NCI-H510A (cell line): ENCODE measurements at regions not wholly inside any gene's neighbourhood (a gene's known extent, or its start where the extent isn't known, plus 50 kb on each side); places are given as distances from the start of the nearest gene placed in this dataset.

Source experiments
- DNase-seq: peaks from one replicate; lab custom pipeline; 2025; lab: John Stamatoyannopoulos, UW

DNA sequence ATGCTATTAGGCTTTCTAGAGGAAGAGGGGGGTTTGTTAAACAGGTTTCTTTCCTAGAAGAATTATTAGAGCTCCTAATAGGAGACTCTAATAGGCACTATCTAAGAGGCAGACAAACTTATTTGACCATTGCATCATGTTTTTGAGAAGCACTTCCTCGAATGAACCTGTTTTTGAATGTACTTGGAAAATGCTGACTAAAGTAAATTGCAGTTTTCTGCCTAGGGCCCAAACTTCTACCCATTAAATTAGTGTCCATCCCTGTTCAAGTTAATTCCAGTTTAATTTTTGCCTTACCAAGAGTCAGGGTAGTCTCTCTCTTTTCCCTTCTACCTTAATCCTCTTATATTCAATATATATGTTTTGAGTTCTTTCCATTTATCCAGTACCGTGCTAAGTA, 1029.6 kb downstream of the TTLL7 start:
- no peak for DNase-seq

DNA sequence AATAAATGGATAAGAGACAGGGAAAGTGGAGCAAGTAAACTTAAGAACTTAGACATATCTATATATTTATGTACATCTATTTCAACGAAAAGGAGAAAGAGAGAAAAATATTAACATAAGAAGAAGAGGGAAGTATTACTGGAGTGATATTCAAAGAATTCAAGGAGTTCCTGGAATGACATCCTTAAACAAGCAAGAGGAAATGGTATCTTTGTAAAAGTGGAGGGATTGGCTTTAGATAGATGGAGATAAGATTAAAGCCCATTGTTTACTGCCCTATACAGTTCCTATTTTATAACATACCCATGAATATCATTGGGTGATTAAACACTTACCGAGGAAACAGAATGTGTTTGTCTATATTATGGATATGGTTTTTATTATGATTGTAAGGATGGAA, 1036.3 kb downstream of the TTLL7 start:
- no peak for DNase-seq

DNA sequence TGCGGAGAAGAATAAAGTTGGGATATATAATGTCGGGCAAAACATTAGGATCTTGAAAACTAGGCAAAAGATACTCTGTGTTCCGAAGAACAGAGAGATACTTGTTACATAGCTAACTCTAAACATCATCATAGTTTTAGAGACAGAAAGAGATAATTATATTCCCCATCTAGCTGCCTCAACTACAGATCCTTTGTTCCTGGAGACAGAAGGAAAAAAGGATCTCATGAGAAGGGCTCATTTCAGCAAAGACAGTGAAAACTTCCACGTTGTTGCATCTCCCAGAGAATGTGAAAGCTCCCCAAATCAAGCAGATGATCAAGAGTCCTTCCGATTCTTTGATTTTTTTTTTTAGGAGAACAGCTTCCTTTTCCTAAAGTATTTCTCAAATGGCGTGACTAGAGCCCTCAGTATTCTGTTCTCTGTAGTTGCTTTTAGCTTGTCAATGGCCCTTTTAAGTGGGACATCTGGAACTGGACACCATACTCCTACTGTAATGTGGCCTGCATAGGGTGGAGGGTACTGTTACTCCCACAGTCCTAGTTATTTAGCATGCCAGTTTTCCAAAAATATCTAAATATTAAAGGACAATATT, 1048.2 kb downstream of the TTLL7 start:
- DNase-seq = no peak

DNA sequence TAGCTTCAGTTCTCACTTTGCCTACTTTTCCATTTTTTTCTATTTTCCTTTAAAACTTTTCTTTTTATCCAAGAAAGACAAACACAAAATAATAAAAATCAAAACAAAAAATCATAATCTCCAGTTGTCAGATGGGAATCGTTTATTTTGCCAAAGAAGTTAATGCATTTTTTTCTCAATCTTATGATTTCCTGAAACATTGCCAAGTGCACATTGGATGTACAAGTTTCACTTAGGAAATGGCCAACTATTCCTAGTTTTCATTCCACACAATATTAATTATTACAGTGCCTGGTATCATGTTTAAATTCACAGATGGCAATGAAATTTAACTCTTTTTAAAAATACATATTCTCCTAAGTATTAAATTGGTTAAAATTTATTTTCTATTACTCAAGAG, 1050.5 kb downstream of the TTLL7 start:
- DNase-seq = no peak

DNA sequence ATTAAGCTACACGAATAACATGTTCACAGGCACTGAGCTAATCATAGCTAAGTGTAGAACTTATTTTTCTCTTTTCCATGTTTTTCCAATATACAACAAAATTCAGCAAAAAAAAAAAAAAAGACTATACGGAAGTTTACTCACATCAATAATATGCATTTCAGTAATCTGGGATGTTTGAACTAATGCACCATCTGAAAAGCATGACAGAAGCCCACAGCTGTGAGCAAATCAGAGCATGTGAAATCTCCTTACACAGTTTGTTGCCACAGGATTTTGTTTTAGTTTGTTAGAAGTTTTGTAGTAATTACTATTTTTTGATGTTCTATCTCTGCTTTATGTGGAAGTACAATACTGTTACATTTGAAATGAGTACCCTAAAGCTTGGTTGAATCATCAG, 1051.7 kb downstream of the TTLL7 start:
- DNase-seq = no peak

DNA sequence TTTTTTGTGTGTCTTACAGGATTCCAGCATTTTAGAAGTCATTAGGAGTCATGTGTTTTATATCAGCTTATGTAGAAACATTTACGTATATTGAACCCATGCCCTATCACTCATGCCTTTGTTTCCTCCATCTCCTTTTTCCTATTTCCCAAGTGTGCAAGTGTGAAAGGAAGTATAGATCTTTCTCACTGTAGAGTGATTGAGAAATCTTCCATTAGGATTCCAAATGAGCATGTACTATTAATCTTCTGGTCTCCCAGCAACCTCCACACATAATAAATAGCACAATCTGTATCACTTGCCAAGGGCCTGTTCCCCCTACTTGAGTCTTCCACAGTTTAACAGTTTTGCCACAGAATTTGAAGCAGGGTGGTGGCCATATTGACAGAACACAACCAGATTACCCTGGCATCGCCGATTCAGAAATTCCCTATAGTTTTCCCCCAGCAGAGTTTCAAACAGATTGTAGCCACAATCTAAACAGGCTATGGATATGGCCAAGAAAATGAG, 1052.8 kb downstream of the TTLL7 start:
- DNase-seq = no peak

DNA sequence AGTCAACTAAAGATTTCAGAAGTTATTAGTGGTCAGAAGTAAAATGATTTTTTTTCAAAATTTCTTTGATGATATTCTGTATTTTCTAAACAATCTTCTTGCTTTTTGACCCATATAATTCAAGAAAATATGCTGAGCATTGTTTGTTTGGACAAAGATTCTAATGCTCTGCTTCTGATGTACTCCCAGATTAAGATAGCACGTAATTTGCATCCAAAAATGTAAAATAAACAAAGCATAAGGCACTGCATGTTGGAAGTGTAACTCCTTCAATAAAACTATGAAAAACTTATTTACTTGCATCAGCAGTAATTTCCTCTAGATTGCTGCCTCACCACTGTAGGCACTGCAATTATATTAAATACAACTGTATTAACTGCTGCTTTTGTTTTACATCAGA, 1054.1 kb downstream of the TTLL7 start:
- no peak for DNase-seq

DNA sequence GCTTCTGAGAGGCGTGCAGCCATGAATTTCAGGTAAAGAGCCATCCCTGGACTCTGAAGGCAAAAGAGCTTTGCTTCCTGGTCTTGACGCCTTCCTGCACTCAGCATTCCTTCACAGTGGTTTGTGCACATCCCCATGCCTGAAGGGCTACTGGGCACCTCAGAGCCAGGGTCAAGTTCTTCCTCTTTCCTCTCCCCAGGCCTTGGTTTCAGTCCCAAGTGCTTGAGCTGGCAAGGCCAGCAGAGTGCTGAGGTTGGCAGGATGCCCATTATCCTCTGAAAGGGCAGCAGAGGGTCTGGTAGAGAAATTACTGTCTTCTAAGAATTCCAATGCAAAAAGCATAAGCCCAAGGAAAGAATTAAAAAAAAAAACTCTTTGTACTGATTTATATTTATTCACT, 1064.9 kb downstream of the TTLL7 start:
- peak; percentile 1 for DNase-seq

DNA sequence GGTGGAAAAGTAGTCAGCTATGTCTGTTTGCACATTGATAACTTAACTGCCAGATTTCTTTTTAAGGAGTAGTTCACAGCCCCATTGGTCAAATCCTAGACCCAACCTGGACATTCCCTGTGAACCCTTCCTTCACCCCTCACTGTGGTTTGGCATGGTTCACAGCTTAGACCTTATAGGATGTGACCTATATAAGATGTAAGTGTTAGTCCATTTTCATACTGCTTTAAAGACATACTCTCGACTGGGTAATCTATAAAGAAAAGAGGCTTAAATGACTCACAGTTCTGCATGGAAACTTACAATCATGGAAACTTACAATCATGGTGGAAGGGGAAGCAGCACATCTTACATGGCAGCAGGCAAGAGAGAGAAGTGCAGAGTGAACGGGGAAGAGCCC, 1066.2 kb downstream of the TTLL7 start:
- DNase-seq = no peak

DNA sequence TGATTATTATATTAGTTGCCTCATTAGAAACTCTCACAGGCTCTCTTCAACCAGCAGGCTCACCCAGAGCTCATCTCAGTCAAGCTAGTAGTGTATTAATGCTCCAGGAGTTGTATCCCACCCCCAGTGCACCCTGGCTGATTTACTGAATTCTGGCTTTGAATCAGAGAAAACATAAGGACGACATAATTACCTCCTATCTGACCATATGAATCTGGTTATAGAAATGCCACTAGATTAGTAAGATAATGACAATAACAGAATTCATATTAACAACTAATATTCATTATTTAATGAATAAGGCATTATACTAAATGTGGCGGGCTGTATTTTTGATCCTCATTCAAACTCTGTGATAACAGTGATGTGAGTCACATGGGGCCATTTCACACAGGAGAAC, 1066.7 kb downstream of the TTLL7 start:
- no peak for DNase-seq

DNA sequence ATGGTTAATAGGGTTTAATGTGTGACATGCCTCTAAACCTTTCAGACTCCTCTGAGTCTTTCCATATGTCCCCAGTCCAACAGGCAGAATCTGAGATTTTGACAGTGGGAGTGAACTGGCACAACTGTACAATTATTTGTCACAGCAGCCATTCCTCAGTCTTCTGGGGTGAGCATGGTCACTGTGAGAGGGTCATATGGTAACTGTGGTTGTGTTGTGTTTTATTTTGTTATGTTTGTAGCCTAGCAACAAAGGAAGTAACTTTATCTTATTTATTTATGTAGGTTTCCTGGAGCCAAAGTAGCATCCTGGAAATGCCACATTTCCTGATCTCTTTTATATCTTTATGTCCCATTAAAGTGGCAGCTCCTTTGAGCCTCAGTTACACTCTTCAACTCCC, 1067.9 kb downstream of the TTLL7 start:
- DNase-seq = no peak

DNA sequence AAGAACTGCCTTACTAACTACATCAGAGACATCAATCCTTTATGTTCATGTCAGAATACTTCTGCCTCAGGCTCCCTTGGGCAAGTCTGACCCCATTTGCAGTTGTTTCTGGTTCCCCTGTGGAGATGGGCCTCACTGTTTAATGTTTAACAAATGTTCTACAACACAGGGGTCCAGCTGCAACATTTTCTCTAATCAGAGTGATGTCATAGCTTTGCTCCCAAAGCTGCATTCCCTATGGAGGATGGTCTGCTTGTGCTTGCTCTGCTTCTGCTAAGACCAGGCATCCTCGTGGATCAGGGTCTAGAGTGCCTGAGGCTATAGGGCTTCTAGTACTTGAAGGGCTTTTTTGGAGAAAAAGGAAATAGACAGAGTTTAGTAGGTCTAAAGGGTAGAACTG, 1071.2 kb downstream of the TTLL7 start:
- DNase-seq = no peak

DNA sequence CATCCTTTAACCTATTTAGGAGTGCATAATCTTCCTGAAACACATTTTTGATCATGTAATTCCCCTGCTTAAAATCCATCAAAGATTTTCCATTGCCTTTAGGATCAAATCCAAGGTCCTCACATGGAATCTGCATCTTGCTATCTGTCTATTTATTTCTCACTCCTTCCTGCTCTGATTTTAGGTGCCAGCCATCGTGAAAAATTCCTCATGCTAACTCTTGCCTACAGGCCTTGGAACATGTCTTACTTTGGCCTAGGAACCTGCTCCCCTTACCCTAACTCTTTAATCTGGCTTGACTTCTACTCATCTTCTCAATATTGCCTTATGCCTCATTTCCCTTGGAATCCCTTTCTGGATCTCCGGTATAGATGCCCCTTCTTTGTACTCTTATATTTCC, 1074.3 kb downstream of the TTLL7 start:
- no peak for DNase-seq

DNA sequence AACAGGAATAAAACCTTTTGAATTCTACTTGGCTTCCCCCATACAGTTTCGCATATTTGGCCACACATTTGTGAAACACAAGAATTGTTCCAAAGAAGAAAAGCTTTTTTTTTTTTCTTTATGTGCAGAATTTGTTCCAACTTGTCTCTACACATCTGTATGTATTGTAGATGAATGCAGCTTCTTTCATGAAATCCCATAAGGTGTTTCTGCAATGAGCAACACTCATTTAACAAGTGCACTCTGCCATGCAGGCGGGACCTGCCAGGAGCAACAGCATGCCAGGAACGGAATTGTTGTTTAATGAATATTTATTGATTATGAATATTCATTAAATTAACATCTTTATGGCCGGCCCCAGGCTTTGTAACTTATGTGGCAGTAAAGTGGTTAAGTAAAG, 1075.0 kb downstream of the TTLL7 start:
- DNase-seq = no peak

DNA sequence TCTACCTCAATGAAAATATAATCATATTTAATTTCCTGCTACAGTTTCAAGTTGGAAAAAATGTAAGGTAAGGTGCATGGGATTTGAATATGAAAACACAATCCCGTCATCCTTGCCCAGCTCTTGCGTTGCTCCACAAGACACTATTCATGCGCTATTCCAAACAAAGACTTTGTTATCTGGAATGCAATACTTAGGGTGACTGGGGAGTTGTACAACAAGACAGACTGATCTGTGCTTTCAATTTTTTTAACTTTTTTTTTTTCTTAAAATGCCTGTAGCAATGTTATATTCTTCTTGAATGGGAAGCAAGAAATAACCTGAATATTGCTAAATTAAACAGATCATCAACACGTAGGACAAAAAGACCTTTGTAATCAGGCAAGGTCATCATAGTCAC, 1077.2 kb downstream of the TTLL7 start:
- no peak for DNase-seq

DNA sequence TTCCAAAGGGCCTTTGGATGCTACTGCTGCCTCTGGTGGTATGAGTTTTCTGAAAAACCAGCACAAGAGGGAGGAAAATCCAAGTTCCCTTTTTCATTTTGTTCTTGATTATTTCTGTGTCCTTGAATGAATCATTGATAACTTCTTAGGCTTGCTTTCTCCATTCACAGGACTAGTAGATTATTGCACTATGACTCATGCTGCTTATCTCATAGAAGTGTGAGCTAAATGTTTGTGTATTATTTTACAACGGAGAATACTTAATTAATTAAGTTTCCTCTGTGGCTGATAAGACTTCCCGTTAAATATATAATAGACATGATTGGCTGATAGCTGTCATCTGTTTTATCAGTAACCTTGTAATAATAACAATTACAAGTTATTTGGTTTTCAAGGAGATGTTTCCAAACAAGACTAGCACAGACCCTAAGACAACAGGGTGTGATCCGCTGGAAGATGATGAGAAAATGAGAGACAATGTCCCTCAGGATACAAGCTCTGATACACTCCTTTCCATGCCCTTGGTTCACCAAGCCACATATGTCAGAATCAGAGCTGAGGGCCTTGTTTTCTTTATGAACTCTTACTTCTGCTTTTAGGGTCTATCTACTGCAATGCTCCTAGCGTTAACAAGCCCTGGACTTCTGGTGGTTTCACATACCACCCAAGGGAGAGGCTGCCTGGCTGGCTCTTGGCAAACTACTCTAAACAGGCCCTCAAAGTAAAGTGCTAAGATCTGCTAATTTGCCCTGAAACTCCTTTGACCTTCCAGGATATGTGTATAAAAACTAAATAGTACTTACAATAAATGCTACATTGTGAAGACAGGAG, 1078.3 kb downstream of the TTLL7 start:
- DNase-seq = no peak

DNA sequence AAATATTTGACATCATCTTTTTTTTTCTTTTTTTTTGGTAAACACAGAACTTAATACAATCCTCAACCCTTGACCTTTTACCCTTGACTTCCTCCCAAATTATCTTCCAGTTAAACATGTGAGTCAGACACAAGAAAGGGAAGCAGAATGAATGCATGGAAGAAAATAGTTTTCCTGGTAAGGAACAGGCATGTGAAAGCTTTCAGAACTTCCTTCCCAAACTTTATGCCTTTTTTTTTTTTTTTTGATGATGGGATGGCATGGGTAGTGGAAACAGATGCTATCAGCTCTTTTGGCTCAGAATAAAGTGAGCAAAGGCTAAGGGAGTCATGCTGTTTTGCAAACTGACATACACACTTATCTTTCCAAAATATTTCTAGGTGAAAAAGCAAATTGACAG, 1079.1 kb downstream of the TTLL7 start:
- DNase-seq = no peak

DNA sequence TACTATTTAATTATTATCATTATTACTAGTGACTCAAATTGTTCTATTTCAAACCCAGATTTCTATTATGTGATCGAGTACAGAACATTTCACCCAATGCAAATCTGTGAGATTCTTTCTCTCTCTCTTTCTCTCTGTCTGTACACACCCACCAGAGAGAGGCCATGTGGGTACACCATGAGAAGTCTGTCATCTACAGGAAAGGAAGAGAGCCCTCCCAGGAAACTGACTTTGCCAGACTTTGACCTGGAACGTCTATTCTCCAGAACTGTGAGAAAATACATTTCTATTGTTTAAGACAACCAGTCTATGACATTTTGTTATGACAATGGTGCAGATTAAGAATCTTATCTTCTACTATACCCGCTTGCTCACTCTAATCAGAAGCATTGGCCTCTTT, 1091.6 kb downstream of the TTLL7 start:
- DNase-seq = no peak

DNA sequence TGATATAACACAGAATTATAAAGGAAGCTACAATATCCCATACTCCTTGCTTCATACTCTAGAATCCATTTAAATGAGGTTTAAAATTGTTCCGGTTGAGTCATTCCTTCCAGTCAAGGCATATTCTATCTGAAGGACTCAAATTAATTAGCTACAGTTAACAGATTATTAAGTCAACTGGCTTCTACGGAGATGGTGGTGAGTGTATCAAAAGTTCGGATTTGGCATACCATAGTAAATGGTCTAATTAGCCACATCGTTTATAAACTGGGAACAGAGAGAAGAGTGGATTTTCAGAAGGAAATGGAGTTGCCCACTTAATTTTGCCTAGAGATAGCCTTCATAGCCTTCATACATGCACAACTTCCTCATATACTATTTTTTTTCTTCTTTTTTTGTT, 1095.3 kb downstream of the TTLL7 start:
- DNase-seq = no peak

DNA sequence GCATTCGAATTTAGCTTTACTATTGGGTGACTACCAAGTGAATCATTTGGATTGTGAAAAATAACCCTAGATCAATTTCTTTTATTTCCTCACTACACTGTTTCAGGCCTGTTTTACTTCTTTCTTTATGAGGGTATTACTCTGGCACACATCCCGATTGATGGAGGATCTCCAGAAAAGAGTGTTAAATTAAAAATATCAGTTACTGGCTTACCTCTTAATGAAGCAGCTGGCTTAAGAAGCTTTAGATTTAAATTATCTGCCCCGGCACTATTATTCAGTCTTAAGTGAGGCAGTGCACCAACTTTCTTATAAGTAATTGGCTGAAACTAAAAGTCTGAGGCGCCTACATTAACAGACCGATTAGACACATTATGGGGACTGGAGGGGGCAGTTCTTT, 1097.4 kb downstream of the TTLL7 start:
- DNase-seq = no peak

DNA sequence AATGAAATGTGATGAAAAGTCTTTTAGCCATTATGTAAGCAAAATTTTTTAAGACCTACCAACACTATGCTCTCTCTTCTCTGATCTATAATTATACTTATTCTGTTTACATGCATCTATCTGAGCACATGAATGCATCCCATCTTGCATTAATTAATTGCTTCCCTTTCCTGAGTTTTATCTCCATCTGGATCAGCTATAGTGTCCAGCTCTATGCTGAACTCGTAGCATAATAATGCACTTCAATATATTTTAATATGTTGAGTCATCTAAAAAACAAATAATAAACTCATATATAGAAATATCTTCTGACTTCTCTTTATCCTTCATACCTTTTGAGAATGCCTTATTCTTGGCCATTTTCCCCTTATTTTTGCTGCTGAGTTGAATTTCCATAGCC, 1097.8 kb downstream of the TTLL7 start:
- no peak for DNase-seq

DNA sequence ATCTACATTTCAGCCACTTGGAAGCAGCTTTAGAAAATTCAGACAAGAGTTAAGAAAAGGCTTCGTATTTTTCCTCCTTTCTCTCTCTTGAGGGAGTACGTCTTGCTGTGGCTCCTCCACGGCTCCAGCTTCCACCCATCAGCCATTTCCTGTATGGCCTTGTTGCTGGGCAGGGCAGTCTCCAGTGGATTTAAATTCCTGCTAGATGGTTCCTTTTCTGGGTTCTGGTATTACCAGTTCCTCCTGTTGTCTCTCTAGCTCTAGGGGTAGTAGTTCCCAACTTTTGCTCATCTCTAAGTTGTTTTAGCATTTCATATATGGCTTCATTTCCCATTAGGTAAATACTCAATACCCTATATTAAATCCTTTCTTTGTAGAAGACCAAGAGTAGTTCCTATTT, 1098.3 kb downstream of the ADGRL2 start:
- no peak for DNase-seq

DNA sequence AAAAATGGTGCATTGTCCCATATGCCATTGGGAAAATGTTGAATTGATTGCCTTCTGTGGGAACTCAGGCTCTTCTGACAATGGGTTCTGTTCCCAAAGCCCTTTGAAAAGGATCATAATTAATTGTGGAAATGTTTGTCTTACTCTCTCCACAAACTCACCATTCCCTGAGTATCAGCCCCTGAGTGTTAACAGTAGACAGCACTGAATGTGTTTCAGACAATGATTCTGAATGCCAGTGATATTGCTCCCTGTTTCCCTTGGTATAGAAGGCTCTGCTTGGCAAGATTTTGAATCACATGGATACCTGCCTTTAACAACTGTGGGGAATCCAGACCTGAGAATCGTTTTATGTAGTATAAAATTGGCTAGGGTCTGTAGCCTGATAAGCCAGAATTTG, 1096.8 kb downstream of the ADGRL2 start:
- DNase-seq = no peak

DNA sequence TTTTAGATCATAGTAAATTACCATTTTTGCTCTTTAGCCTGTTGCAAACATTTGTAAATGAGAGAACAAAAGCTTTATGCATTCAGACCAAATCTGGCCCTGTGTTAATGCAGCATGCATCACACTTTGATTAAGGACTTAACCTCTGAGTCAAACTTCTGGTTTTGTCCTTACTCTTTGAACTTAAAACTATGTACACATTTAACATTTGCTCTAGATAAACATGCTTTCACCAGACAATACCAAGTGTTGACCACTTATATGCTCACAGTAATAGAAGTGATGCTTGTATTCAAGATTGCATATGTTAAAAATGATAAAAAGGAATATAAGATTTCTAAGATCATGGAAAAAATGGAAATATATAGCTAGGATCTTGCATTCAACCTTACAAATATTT, 1095.3 kb downstream of the ADGRL2 start:
- no peak for DNase-seq
